ENCODE measurements at regions not wholly inside any gene's neighbourhood (a gene's known extent, or its start where the extent isn't known, plus 50 kb on each side); places are given as distances from the start of the nearest gene placed in this dataset.

- no peak for DNase-seq (ENCODE audit: low spot score)
- TF ChIP-seq, protein P1, sequence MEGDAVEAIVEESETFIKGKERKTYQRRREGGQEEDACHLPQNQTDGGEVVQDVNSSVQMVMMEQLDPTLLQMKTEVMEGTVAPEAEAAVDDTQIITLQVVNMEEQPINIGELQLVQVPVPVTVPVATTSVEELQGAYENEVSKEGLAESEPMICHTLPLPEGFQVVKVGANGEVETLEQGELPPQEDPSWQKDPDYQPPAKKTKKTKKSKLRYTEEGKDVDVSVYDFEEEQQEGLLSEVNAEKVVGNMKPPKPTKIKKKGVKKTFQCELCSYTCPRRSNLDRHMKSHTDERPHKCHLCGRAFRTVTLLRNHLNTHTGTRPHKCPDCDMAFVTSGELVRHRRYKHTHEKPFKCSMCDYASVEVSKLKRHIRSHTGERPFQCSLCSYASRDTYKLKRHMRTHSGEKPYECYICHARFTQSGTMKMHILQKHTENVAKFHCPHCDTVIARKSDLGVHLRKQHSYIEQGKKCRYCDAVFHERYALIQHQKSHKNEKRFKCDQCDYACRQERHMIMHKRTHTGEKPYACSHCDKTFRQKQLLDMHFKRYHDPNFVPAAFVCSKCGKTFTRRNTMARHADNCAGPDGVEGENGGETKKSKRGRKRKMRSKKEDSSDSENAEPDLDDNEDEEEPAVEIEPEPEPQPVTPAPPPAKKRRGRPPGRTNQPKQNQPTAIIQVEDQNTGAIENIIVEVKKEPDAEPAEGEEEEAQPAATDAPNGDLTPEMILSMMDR (IDR thresholded peaks at IDR 0.05), result no peak
- H3K36me3 Mint-ChIP-seq (ENCODE audit: low read depth), result no peaks in the 10 kb centered on the region
- no peak overlapping the region for H3K4me3 Mint-ChIP-seq (ENCODE audit: unreplicated experiment)
- H3K27ac Mint-ChIP-seq (ENCODE audit: unreplicated experiment), result no peak overlapping the region
- H3K4me1 Mint-ChIP-seq (ENCODE audit: low read depth), result no peaks in the 10 kb centered on the region
- H3K27me3 Mint-ChIP-seq (ENCODE audit: low read depth), result no peaks in the 10 kb centered on the region
- no peaks in the 10 kb centered on the region for H3K9me3 Mint-ChIP-seq (ENCODE audit: low read depth)
Observed at GRCh38 chr2:81598453-81598852, 1293.9 kb upstream of the LRRTM1 start.

GRCh38 chr2:81589406-81589805 is 1284.9 kb upstream of the LRRTM1 start:
- DNase-seq (ENCODE audit: low spot score), result no peak
- Mint-ChIP-seq H3K4me1 (ENCODE audit: low read depth) (no peaks in the 10 kb centered on the region), H3K27me3 (ENCODE audit: low read depth) (no peaks in the 10 kb centered on the region), H3K9me3 (ENCODE audit: low read depth) (peaks cover 5% of the 10 kb centered on the region), H3K27ac (ENCODE audit: unreplicated experiment) (no peak overlapping the region), H3K36me3 (ENCODE audit: low read depth) (no peaks in the 10 kb centered on the region), H3K4me3 (ENCODE audit: unreplicated experiment) (no peak overlapping the region)
- TF ChIP-seq, protein P1 (IDR thresholded peaks at IDR 0.05), result no peak

DNA sequence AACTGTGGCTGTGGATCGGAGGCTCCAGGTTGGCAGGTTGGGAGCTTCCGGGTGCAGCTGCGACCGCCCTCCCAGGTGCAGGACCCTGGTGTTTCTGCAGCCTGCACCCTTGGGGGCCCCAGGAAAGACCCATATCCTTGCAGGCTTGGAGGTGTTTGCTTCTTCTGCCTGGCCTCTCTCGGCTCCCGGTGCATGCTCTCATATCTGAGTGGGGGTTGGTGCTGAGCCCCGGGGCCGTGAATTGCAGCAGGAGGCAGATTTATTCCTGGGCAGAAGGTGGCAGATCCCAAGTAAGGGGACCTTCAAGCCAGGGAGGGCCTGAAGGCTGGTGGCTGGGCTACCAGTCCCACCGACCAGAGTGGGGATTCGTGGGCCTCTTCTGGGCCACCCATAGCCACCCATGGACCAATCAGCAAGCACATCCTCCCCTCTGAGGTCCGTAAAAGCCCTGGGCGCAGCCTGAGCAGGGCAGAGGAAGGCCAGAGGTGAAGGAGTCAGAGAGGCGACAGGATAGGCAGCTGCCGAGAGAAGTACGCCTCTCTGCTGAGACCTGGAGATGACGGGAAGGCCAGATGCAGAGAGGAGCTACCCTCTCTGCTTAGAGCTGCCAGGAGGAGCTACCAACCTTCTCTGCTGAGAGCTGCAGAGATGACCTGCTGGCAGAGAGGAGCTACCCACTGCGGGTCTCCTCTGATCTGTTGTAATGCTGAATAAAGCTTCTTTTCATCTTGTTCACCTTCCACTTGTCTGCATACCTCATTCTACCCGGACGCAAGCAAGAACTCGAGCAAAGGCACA is 1279.0 kb upstream of the LRRTM1 start:
- DNase-seq (ENCODE audit: low spot score), result peak; percentile 70
- no peak overlapping the region for H3K4me3 Mint-ChIP-seq (ENCODE audit: unreplicated experiment)
- peaks cover 2% of the 10 kb centered on the region for H3K9me3 Mint-ChIP-seq (ENCODE audit: low read depth)
- no peaks in the 10 kb centered on the region for H3K4me1 Mint-ChIP-seq (ENCODE audit: low read depth)
- TF ChIP-seq, protein P1 (IDR thresholded peaks at IDR 0.05), result no peak
- no peak overlapping the region for H3K27ac Mint-ChIP-seq (ENCODE audit: unreplicated experiment)
- H3K36me3 Mint-ChIP-seq (ENCODE audit: low read depth), result no peaks in the 10 kb centered on the region
- H3K27me3 Mint-ChIP-seq (ENCODE audit: low read depth), result peaks cover 2% of the 10 kb centered on the region

- Mint-ChIP-seq H3K4me1 (ENCODE audit: low read depth) (no peaks in the 10 kb centered on the region), H3K4me3 (ENCODE audit: unreplicated experiment) (no peak overlapping the region), H3K27me3 (ENCODE audit: low read depth) (peaks cover 2% of the 10 kb centered on the region), H3K9me3 (ENCODE audit: low read depth) (no peaks in the 10 kb centered on the region), H3K27ac (ENCODE audit: unreplicated experiment) (no peak overlapping the region), H3K36me3 (ENCODE audit: low read depth) (no peaks in the 10 kb centered on the region)
- TF ChIP-seq, protein P1 (IDR thresholded peaks at IDR 0.05), result no peak
- DNase-seq (ENCODE audit: low spot score), result no peak
Observed at GRCh38 chr2:81576713-81577112, 1272.2 kb upstream of the LRRTM1 start.

DNA sequence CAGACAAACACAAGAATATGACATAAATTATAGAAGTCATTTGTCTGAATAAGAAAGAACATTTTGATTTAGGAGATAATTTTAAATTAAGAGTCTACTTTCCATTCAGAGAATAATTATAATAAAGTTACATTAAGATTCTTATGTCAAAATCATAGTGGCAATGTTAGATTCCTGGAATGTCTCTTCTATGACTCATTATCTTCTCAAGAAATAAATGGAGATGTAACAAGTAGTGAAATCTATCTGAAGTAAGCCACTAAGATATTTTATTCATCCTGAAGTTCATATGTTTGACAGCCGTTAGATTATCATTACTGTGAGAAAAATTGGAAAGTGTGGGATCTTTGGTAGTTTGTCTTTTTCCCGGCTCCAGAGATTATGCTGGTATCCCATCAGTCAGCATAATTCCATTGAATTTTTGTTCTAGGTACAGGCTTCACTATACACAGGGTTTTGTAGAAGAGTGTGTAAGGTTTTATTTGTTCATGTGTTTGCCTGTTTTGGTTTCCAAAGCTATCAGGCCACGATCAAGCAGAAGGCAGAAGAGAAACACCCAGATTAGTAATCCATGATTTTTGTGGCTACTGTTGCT is 1246.6 kb upstream of the LRRTM1 start:
- Mint-ChIP-seq H3K9me3 (ENCODE audit: low read depth) (no peaks in the 10 kb centered on the region), H3K36me3 (ENCODE audit: low read depth) (no peaks in the 10 kb centered on the region), H3K4me1 (ENCODE audit: low read depth) (no peaks in the 10 kb centered on the region), H3K4me3 (ENCODE audit: unreplicated experiment) (no peak overlapping the region), H3K27me3 (ENCODE audit: low read depth) (no peaks in the 10 kb centered on the region), H3K27ac (ENCODE audit: unreplicated experiment) (no peak overlapping the region)
- TF ChIP-seq, protein P1 (IDR thresholded peaks at IDR 0.05), result no peak
- DNase-seq (ENCODE audit: low spot score), result no peak

All from chondrocyte (in vitro differentiated cells).